ENCODE measurements at regions not wholly inside any gene's neighbourhood (a gene's known extent, or its start where the extent isn't known, plus 50 kb on each side); places are given as distances from the start of the nearest gene placed in this dataset.

- TF ChIP-seq CTCF (IDR thresholded peaks at IDR 0.05) (no peak), EP300 (IDR thresholded peaks at IDR 0.05) (no peak), POLR2A (IDR thresholded peaks at IDR 0.05) (no peak)
These were observed 391.4 kb upstream of the NDN start for GRCh38 chr15:24078310-24079029.
